Neural cell (in vitro differentiated cells): ENCODE measurements at regions not wholly inside any gene's neighbourhood (a gene's known extent, or its start where the extent isn't known, plus 50 kb on each side); places are given as distances from the start of the nearest gene placed in this dataset.

Experiments used
- POLR2AphosphoS5 ChIP-seq: IDR thresholded peaks from 2 replicates; pipeline ENCODE4 v1.6.1; 2012
- TAF1 ChIP-seq: IDR thresholded peaks from 2 replicates; pipeline ENCODE4 v1.6.1; 2012; ENCODE audit warnings: low read depth
- TF ChIP-seq, protein P1 (sequence below): fragments of 450-650 bp; IDR thresholded peaks from 2 replicates; pipeline ENCODE4 v1.5.1; 2014; ENCODE audit warnings: antibody characterized with exemption, mild to moderate bottlenecking, moderate library complexity; ENCODE audit not compliant: poor library complexity, severe bottlenecking
- TF ChIP-seq, protein P2 (sequence below): IDR thresholded peaks from 2 replicates; pipeline ENCODE4 v1.6.1; 2012; ENCODE audit warnings: borderline replicate concordance

DNA sequence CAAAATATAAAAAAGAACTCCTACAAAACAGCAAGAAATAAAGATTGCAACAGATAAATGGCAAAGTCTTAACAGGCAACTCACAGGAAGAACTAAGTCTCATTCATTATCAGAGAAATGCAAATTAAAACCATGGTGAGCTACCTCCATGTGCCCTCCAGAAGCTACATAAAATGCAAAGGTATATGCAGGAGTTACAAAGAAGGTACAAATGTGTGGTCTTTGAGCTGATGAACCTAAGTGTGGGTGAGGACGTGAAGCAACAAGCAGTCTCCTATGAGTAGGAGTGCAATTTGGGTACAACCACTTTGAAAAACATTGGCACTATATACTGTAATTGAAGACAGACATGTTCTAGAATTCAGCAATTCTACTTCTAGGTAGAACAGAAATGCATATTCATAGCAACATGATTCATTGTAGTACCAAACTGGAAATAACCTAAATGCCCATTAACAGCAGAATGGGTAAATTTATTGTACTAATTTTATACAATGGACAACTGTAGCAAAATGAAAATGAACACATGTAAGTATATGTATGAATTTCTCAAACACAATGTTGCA, 61.6 kb upstream of the KCNMA1 start:
- TF ChIP-seq, protein P1, sequence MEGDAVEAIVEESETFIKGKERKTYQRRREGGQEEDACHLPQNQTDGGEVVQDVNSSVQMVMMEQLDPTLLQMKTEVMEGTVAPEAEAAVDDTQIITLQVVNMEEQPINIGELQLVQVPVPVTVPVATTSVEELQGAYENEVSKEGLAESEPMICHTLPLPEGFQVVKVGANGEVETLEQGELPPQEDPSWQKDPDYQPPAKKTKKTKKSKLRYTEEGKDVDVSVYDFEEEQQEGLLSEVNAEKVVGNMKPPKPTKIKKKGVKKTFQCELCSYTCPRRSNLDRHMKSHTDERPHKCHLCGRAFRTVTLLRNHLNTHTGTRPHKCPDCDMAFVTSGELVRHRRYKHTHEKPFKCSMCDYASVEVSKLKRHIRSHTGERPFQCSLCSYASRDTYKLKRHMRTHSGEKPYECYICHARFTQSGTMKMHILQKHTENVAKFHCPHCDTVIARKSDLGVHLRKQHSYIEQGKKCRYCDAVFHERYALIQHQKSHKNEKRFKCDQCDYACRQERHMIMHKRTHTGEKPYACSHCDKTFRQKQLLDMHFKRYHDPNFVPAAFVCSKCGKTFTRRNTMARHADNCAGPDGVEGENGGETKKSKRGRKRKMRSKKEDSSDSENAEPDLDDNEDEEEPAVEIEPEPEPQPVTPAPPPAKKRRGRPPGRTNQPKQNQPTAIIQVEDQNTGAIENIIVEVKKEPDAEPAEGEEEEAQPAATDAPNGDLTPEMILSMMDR = no peak
- no peak for TF ChIP-seq POLR2AphosphoS5
- TF ChIP-seq, protein P2, sequence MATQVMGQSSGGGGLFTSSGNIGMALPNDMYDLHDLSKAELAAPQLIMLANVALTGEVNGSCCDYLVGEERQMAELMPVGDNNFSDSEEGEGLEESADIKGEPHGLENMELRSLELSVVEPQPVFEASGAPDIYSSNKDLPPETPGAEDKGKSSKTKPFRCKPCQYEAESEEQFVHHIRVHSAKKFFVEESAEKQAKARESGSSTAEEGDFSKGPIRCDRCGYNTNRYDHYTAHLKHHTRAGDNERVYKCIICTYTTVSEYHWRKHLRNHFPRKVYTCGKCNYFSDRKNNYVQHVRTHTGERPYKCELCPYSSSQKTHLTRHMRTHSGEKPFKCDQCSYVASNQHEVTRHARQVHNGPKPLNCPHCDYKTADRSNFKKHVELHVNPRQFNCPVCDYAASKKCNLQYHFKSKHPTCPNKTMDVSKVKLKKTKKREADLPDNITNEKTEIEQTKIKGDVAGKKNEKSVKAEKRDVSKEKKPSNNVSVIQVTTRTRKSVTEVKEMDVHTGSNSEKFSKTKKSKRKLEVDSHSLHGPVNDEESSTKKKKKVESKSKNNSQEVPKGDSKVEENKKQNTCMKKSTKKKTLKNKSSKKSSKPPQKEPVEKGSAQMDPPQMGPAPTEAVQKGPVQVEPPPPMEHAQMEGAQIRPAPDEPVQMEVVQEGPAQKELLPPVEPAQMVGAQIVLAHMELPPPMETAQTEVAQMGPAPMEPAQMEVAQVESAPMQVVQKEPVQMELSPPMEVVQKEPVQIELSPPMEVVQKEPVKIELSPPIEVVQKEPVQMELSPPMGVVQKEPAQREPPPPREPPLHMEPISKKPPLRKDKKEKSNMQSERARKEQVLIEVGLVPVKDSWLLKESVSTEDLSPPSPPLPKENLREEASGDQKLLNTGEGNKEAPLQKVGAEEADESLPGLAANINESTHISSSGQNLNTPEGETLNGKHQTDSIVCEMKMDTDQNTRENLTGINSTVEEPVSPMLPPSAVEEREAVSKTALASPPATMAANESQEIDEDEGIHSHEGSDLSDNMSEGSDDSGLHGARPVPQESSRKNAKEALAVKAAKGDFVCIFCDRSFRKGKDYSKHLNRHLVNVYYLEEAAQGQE = no peak
- TF ChIP-seq TAF1 = no peak
